ENCODE measurements at regions not wholly inside any gene's neighbourhood (a gene's known extent, or its start where the extent isn't known, plus 50 kb on each side); places are given as distances from the start of the nearest gene placed in this dataset.

GRCh38 chr10:42491001-42491592, 147.3 kb downstream of the ZNF33B start (continued):
- no peak for TF ChIP-seq TSHZ1 (CRISPR knock-in tag; IDR thresholded peaks at IDR 0.05)
- no peak for TF ChIP-seq HMG20B (CRISPR knock-in tag; IDR thresholded peaks at IDR 0.05)
- TF ChIP-seq ARID2 (IDR thresholded peaks at IDR 0.05) = no peak
- no peak for TF ChIP-seq ZBTB7A (IDR thresholded peaks at IDR 0.05; ENCODE audit: borderline replicate concordance, control insufficient read depth, low read depth, low read length)
- TF ChIP-seq CBFA2T2 (conservative IDR thresholded peaks at IDR 0.05) = no peak
- no peak for TF ChIP-seq KLF13 (tag; IDR thresholded peaks at IDR 0.05; ENCODE audit: borderline replicate concordance, low read depth)
- no peak for TF ChIP-seq XRCC3 (IDR thresholded peaks at IDR 0.05)
- TF ChIP-seq SP2 (IDR thresholded peaks at IDR 0.05; ENCODE audit: extremely low read depth, low read depth, low read length, poor library complexity, severe bottlenecking) = no peak
- TF ChIP-seq SMAD1 (IDR thresholded peaks at IDR 0.05; ENCODE audit: low read depth, low read length, partially characterized antibody) = no peak
- TF ChIP-seq EHMT2 (IDR thresholded peaks at IDR 0.05) = no peak
- TF ChIP-seq NFIC (IDR thresholded peaks at IDR 0.05) = peak; percentile 73
- TF ChIP-seq ZBTB5 (IDR thresholded peaks at IDR 0.05) = no peak
- TF ChIP-seq CTBP1 (IDR thresholded peaks at IDR 0.05; ENCODE audit: borderline replicate concordance) = no peak
- no peak for TF ChIP-seq ZNF561 (CRISPR knock-in tag; conservative IDR thresholded peaks at IDR 0.05)
- no peak for TF ChIP-seq HNRNPUL1 (IDR thresholded peaks at IDR 0.05; ENCODE audit: low read length)
- no peak for TF ChIP-seq ZFX (CRISPR knock-in tag; IDR thresholded peaks at IDR 0.05)
- TF ChIP-seq CHD1 (IDR thresholded peaks at IDR 0.05; ENCODE audit: low read length) = no peak
- TF ChIP-seq ZFPM2 (CRISPR knock-in tag; IDR thresholded peaks at IDR 0.05) = no peak
- TF ChIP-seq TCF3 (CRISPR knock-in tag; IDR thresholded peaks at IDR 0.05) = peak; percentile 46; the same call in 1 of the 2 replicates
- peak; percentile 71 for TF ChIP-seq MEIS2 (IDR thresholded peaks at IDR 0.05; ENCODE audit: partially characterized antibody)
- peak; percentile 59 for TF ChIP-seq FOSL1 (tag; conservative IDR thresholded peaks at IDR 0.05)
- no peak for TF ChIP-seq ZNF511 (CRISPR knock-in tag; IDR thresholded peaks at IDR 0.05)
- TF ChIP-seq SPI1 (IDR thresholded peaks at IDR 0.05; ENCODE audit: borderline replicate concordance, low read depth, low read length) = no peak
- TF ChIP-seq TFAM (CRISPR knock-in tag; conservative IDR thresholded peaks at IDR 0.05) = no peak
- TF ChIP-seq ELF1 (tag; IDR thresholded peaks at IDR 0.05) = no peak
- no peak for TF ChIP-seq CBFB (CRISPR knock-in tag; IDR thresholded peaks at IDR 0.05)
- TF ChIP-seq U2AF1 (optimal IDR thresholded peaks at IDR 0.05; ENCODE audit: low read depth, low read length) = no peak

All from K562 (cell line).